GM12892 (cell line): ENCODE measurements at regions not wholly inside any gene's neighbourhood (a gene's known extent, or its start where the extent isn't known, plus 50 kb on each side); places are given as distances from the start of the nearest gene placed in this dataset.
"Not testable (repeated sequence)": the region's sequence is repeated elsewhere in the genome, so short reads cannot be mapped to it uniquely, and the experiment has no call there.

Experiments
- POLR2A ChIP-seq: IDR thresholded peaks from 2 replicates; pipeline ENCODE4 v1.6.1; 2011; ENCODE audit warnings: low read depth, low read length, control low read depth
- POLR2AphosphoS5 ChIP-seq: IDR thresholded peaks from 2 replicates; pipeline ENCODE4 v1.6.1; 2011; ENCODE audit warnings: low read depth, low read length, control low read depth
- TAF1 ChIP-seq: IDR thresholded peaks from 2 replicates; pipeline ENCODE4 v1.6.1; 2011; ENCODE audit warnings: low read depth, mild to moderate bottlenecking, control low read depth, low read length, borderline replicate concordance

DNA sequence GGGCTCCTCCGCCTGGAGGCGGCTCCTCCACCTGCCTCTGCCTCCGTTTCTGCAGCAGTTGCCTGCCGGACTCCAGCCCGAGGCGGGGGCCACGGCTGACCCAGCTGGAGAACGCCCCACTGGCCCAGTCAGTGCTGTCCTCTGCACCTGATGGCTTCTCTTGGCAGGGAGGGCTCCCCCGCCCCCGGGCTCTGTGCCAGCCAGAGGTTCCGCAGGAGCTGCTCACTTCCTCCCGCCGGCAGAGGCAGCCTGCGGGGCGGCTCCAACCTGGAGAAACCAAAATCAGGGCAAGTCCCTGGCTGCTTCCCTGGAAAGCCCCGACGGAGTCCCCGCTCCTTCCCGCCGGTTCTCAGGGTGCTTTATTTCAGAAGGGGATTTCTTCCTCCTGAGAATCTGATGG is 5432.6 kb upstream of the TPTE start:
- not testable (repeated sequence) for TF ChIP-seq POLR2AphosphoS5, POLR2A, TAF1
